Astrocyte (in vitro differentiated cells and primary cell): ENCODE measurements at regions not wholly inside any gene's neighbourhood (a gene's known extent, or its start where the extent isn't known, plus 50 kb on each side); places are given as distances from the start of the nearest gene placed in this dataset.

Experiments
- DNase-seq: peaks from one replicate; pipeline ENCODE4 v3.0.0-alpha.2; 2010; ENCODE audit warnings: low read depth
- FAIRE-seq: peaks from 2 replicates; lab custom pipeline; 2011; peaks lifted over from hg19 to GRCh38; lab: Jason Lieb, UNC
- H2AFZ ChIP-seq: 2 replicates; pipeline ENCODE4 v1.6.0; 2012; ENCODE audit warnings: low read depth, low read length, inconsistent platforms
- H3K27ac ChIP-seq: 2 replicates; pipeline ENCODE4 v1.5.1; 2011; ENCODE audit warnings: low read depth, low read length, inconsistent platforms
- H3K27me3 ChIP-seq: 2 replicates; pipeline ENCODE4 v1.6.0; 2011; ENCODE audit warnings: low read length, inconsistent platforms; ENCODE audit not compliant: insufficient read depth
- H3K36me3 ChIP-seq: 2 replicates; pipeline ENCODE4 v1.5.1; 2011; ENCODE audit warnings: low read length, inconsistent platforms; ENCODE audit not compliant: insufficient read depth
- H3K4me1 ChIP-seq: 2 replicates; pipeline ENCODE4 v1.5.1; 2011; ENCODE audit warnings: low read length, inconsistent platforms; ENCODE audit not compliant: insufficient read depth
- H3K4me2 ChIP-seq: 2 replicates; pipeline ENCODE4 v1.6.0; 2012; ENCODE audit warnings: low read length, inconsistent platforms
- H3K4me3 ChIP-seq: 2 replicates; pipeline ENCODE4 v1.5.1; 2011; ENCODE audit warnings: low read depth, mild to moderate bottlenecking, low read length, inconsistent platforms; ENCODE audit not compliant: insufficient read depth
- H3K79me2 ChIP-seq: 2 replicates; pipeline ENCODE4 v1.6.0; 2012; ENCODE audit warnings: mild to moderate bottlenecking, low read length, inconsistent platforms; ENCODE audit not compliant: insufficient read depth
- H3K9ac ChIP-seq: 2 replicates; pipeline ENCODE4 v1.6.0; 2012; ENCODE audit warnings: mild to moderate bottlenecking, low read length, inconsistent platforms
- H3K9me3 ChIP-seq: 2 replicates; pipeline ENCODE4 v1.5.1; 2012; ENCODE audit warnings: low read depth, mild to moderate bottlenecking, low read length, inconsistent platforms; ENCODE audit not compliant: insufficient read depth
- H4K20me1 ChIP-seq: 2 replicates; pipeline ENCODE4 v1.6.0; 2012; ENCODE audit warnings: low read length, inconsistent platforms; ENCODE audit not compliant: insufficient read depth
- H3K27ac Mint-ChIP-seq: one replicate; pipeline ENCODE4 v1.8.0; 2021; ENCODE audit warnings: mild to moderate bottlenecking, mixed read lengths; ENCODE audit not compliant: unreplicated experiment
- H3K27me3 Mint-ChIP-seq: one replicate; pipeline ENCODE4 v1.8.0; 2021; ENCODE audit warnings: low read depth, mixed read lengths; ENCODE audit not compliant: unreplicated experiment
- H3K36me3 Mint-ChIP-seq: one replicate; pipeline ENCODE4 v1.8.0; 2021; ENCODE audit warnings: low read depth, mixed read lengths; ENCODE audit not compliant: unreplicated experiment
- H3K4me1 Mint-ChIP-seq: one replicate; pipeline ENCODE4 v1.8.0; 2021; ENCODE audit warnings: low read depth, mixed read lengths; ENCODE audit not compliant: unreplicated experiment
- H3K4me3 Mint-ChIP-seq: one replicate; pipeline ENCODE4 v1.8.0; 2021; ENCODE audit warnings: mild to moderate bottlenecking, moderate library complexity, mixed read lengths; ENCODE audit not compliant: unreplicated experiment
- H3K9me3 Mint-ChIP-seq: one replicate; pipeline ENCODE4 v1.8.0; 2021; ENCODE audit warnings: mild to moderate bottlenecking, mixed read lengths; ENCODE audit not compliant: unreplicated experiment
- EZH2 ChIP-seq: IDR thresholded peaks from 2 replicates; pipeline ENCODE4 v1.6.1; 2012; ENCODE audit warnings: mild to moderate bottlenecking, low read length, inconsistent platforms; ENCODE audit not compliant: insufficient read depth
- TF ChIP-seq, protein P1 (sequence below): IDR thresholded peaks from 2 replicates; pipeline ENCODE4 v1.5.1; 2011; ENCODE audit warnings: low read depth, mild to moderate bottlenecking, inconsistent platforms, low read length, moderate library complexity; ENCODE audit not compliant: insufficient read depth

GRCh38 chr9:23552876-23553601 lies 273.0 kb downstream of the ELAVL2 start:
- no peaks in the 10 kb centered on the region for H3K27me3 ChIP-seq
- H3K4me1 ChIP-seq = no peaks in the 10 kb centered on the region
- H2AFZ ChIP-seq = no peak overlapping the region
- H3K4me3 ChIP-seq = no peak overlapping the region
- no peak for FAIRE-seq
- no peaks in the 10 kb centered on the region for H3K9me3 ChIP-seq
- no peak for DNase-seq
- H4K20me1 ChIP-seq = no peaks in the 10 kb centered on the region
- no peaks in the 10 kb centered on the region for H3K36me3 ChIP-seq
- H3K27ac ChIP-seq = no peak overlapping the region
- H3K4me3 Mint-ChIP-seq = no peak overlapping the region
- no peak overlapping the region for H3K27ac Mint-ChIP-seq
- no peaks in the 10 kb centered on the region for H3K9me3 Mint-ChIP-seq
- peaks cover 17% of the 10 kb centered on the region for H3K27me3 Mint-ChIP-seq
- H3K4me2 ChIP-seq = no peak overlapping the region
- H3K79me2 ChIP-seq = no peaks in the 10 kb centered on the region
- H3K9ac ChIP-seq = no peak overlapping the region
- TF ChIP-seq, protein P1, sequence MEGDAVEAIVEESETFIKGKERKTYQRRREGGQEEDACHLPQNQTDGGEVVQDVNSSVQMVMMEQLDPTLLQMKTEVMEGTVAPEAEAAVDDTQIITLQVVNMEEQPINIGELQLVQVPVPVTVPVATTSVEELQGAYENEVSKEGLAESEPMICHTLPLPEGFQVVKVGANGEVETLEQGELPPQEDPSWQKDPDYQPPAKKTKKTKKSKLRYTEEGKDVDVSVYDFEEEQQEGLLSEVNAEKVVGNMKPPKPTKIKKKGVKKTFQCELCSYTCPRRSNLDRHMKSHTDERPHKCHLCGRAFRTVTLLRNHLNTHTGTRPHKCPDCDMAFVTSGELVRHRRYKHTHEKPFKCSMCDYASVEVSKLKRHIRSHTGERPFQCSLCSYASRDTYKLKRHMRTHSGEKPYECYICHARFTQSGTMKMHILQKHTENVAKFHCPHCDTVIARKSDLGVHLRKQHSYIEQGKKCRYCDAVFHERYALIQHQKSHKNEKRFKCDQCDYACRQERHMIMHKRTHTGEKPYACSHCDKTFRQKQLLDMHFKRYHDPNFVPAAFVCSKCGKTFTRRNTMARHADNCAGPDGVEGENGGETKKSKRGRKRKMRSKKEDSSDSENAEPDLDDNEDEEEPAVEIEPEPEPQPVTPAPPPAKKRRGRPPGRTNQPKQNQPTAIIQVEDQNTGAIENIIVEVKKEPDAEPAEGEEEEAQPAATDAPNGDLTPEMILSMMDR = no peak
- no peak for TF ChIP-seq EZH2
- H3K4me1 Mint-ChIP-seq = peaks cover 17% of the 10 kb centered on the region
- no peaks in the 10 kb centered on the region for H3K36me3 Mint-ChIP-seq

DNA sequence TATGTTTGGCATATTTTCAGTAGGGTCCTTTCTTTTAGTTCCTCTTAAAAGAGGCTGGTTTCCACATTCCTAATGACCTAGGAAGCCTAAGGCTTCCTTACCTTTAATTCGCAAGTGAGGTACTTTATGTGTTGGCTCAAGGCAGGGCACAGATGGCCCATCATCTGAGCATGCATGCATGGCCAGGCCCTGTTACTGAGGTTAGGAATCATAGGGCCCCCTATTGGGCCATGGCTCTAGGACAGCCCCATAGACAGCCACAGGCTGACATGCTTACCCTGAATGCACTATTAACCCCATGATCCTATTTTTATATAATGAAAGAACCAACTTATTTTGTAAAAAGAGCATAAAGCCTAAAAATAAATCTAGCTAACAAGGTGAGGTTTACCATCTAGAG lies 271.4 kb downstream of the ELAVL2 start:
- Mint-ChIP-seq H3K4me3 (no peak overlapping the region), H3K27me3 (peaks cover 16% of the 10 kb centered on the region)

More for the DNA sequence above, 271.4 kb downstream of the ELAVL2 start:
- Mint-ChIP-seq H3K36me3 (no peaks in the 10 kb centered on the region), H3K9me3 (peaks cover 5% of the 10 kb centered on the region), H3K27ac (no peak overlapping the region), H3K4me1 (peaks cover 18% of the 10 kb centered on the region)
- H3K4me1 ChIP-seq = no peaks in the 10 kb centered on the region
- TF ChIP-seq EZH2 = no peak
- TF ChIP-seq, protein P1 = no peak
- no peaks in the 10 kb centered on the region for H3K36me3 ChIP-seq
- no peaks in the 10 kb centered on the region for H3K9me3 ChIP-seq
- H2AFZ ChIP-seq = no peak overlapping the region
- DNase-seq = no peak
- no peak overlapping the region for H3K9ac ChIP-seq
- FAIRE-seq = no peak
- H3K27ac ChIP-seq = no peak overlapping the region
- no peaks in the 10 kb centered on the region for H3K27me3 ChIP-seq
- H3K4me3 ChIP-seq = no peak overlapping the region
- H3K79me2 ChIP-seq = no peaks in the 10 kb centered on the region
- H4K20me1 ChIP-seq = no peaks in the 10 kb centered on the region
- H3K4me2 ChIP-seq = no peak overlapping the region
